ENCODE measurements at regions not wholly inside any gene's neighbourhood (a gene's known extent, or its start where the extent isn't known, plus 50 kb on each side); places are given as distances from the start of the nearest gene placed in this dataset.

DNA sequence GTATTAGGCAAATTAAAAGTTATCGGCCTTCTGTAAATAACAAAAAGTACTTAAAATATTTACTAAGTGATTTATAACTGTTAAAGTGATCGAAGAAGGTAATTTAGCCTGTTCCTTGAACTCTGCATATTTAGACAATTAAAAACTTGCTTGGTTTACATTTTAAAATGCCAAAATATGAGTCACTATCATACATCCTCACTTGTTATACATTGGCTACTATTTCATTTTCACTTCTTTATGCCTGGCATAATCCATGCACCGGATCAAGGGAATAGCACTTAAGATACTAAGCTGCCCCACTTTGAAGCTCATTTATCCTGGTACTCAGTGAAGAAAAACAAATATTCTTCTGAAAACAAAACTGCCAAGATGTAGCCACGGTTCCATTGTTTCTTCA is 344.6 kb downstream of the UBE3D start (continued):
- no peak for TF ChIP-seq ZNF561 (tag by site-specific recombination; IDR thresholded peaks at IDR 0.05; ENCODE audit: borderline replicate concordance)
- TF ChIP-seq KLF7 (tag by site-specific recombination; IDR thresholded peaks at IDR 0.05; ENCODE audit: borderline replicate concordance), result no peak
- TF ChIP-seq ZNF138 (tag by site-specific recombination; IDR thresholded peaks at IDR 0.05; ENCODE audit: borderline replicate concordance), result no peak

DNA sequence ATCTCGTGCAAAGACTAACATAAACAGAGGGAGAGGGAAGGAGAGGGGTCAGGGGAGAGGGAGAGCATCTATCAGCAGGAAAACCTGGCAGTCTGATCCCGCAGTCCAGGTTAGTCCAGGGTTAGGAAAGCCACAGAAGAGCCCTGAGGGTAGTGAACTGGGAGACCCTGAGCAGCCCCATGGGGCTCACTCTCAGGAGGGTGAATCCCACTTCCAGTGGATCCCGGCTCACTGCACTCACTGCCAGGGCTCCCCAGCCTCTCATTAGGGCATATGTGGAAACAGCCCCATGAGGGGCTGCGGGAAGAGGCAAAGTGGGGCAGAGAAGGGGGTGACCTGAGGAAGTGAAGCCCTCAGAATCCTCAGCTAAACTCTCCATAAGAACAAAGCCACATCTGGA is 329.9 kb downstream of the UBE3D start:
- Histone ChIP-seq H3K36me3 (ENCODE audit: control insufficient read depth in 2 of 2, insufficient read depth in 1 of 2, low read length in 2 of 2) (no peaks in the 10 kb centered on the region), H3K9me3 (ENCODE audit: control insufficient read depth, insufficient read depth, low read depth, low read length) (no peaks in the 10 kb centered on the region), H3K4me1 (ENCODE audit: control insufficient read depth, insufficient read depth, low read length) (peaks cover 9% of the 10 kb centered on the region; the same call in 1 of the 2 replicates), H3K27ac (ENCODE audit: extremely low read depth, low read depth, low read length) (no peak overlapping the region), H3K4me3 (ENCODE audit: low read depth, low read length) (no peak overlapping the region)
- TF ChIP-seq ZNF768 (tag by site-specific recombination; IDR thresholded peaks at IDR 0.05), result no peak
- ChIA-PET POLR2A (no interaction called here), CTCF (no interaction called here)

DNA sequence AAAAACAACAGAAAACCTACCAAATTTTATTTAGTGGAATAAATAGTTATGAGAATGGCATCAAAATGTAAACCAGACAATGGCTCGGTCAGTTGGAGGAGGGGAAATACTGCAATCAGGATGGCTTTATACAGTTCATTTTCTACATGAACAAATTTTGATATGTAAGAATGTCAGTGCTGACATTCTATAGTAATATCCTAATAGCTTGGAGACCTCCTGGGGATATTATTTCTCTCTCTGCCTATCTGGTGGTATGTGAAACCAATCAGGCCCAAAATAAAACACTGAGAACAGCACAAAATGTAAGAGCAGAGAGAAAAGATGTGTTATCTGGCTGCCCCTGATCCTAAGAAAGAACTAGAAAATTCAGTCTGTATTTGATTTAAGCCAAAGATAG is 327.7 kb downstream of the UBE3D start:
- Histone ChIP-seq H3K4me1 (ENCODE audit: control insufficient read depth, insufficient read depth, low read length) (peaks cover 11% of the 10 kb centered on the region), H3K9me3 (ENCODE audit: control insufficient read depth, insufficient read depth, low read depth, low read length) (no peaks in the 10 kb centered on the region), H3K4me3 (ENCODE audit: low read depth, low read length) (no peak overlapping the region), H3K27ac (ENCODE audit: extremely low read depth, low read depth, low read length) (no peak overlapping the region), H3K36me3 (ENCODE audit: control insufficient read depth in 2 of 2, insufficient read depth in 1 of 2, low read length in 2 of 2) (no peaks in the 10 kb centered on the region)
- ChIA-PET CTCF (interaction anchor here (0.6 to 1.2 kb wide), 4 partner anchors 23 to 317 kb away, joined by 3 to 4 read pairs (median 3); no protein-coding TSS in a partner anchor), POLR2A (no interaction called here)
- no peak for TF ChIP-seq SP3 (tag by site-specific recombination; IDR thresholded peaks at IDR 0.05)
- no peak for TF ChIP-seq ZIC2 (tag by site-specific recombination; IDR thresholded peaks at IDR 0.05)

DNA sequence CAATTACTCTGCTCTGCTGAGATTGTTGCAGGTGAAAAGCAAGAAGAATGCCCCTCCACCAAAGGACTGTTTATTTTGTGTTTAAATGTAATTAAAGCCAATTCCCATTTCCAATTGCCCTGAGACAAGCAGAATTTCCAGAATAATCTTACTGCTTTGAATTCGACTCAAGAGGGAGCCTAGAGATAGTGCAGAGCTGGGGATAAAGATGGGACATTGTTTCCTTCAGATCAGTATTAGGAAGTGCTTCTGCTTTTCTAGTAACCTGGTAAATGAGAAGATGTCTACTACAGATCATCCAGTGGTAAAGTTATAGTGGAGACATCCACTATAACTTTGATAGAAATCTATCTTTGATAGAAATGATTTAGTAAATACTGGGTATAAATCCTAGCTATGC is 326.9 kb downstream of the UBE3D start:
- no peak for TF ChIP-seq ZIC2 (tag by site-specific recombination; IDR thresholded peaks at IDR 0.05)
- TF ChIP-seq ZNF48 (tag by site-specific recombination; IDR thresholded peaks at IDR 0.05), result no peak
- CTCF ChIA-PET, result interaction anchor here (0.6 to 1.2 kb wide), 4 partner anchors 22 to 368 kb away, joined by 3 to 4 read pairs (median 4); no protein-coding TSS in a partner anchor
- Histone ChIP-seq H3K36me3 (ENCODE audit: control insufficient read depth in 2 of 2, insufficient read depth in 1 of 2, low read length in 2 of 2) (no peaks in the 10 kb centered on the region), H3K27ac (ENCODE audit: extremely low read depth, low read depth, low read length) (no peak overlapping the region), H3K4me1 (ENCODE audit: control insufficient read depth, insufficient read depth, low read length) (peaks cover 11% of the 10 kb centered on the region), H3K4me3 (ENCODE audit: low read depth, low read length) (no peak overlapping the region), H3K9me3 (ENCODE audit: control insufficient read depth, insufficient read depth, low read depth, low read length) (no peaks in the 10 kb centered on the region)
- POLR2A ChIA-PET, result no interaction called here

DNA sequence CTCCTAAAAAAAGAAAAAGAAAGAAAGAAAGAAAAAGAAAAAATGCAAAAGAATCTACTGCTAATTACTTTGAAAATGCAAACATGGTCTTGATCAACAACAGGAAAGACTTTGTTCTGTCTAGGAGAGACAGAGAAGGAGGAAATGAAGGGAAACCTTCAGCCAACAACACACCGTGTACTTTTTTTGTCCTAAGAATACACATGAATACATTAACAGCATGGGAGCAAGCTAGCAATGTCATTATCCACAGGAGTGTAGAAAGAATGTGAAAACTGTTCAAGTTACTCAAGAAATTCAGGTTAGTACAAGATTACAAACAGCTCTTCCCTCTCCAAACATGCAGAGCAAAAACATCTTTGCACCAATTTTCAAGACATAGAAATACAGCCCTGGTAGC is 326.3 kb downstream of the UBE3D start:
- Histone ChIP-seq H3K4me3 (ENCODE audit: low read depth, low read length) (no peak overlapping the region), H3K27ac (ENCODE audit: extremely low read depth, low read depth, low read length) (no peak overlapping the region), H3K36me3 (ENCODE audit: control insufficient read depth in 2 of 2, insufficient read depth in 1 of 2, low read length in 2 of 2) (no peaks in the 10 kb centered on the region), H3K4me1 (ENCODE audit: control insufficient read depth, insufficient read depth, low read length) (peaks cover 11% of the 10 kb centered on the region), H3K9me3 (ENCODE audit: control insufficient read depth, insufficient read depth, low read depth, low read length) (no peaks in the 10 kb centered on the region)
- CTCF ChIA-PET, result interaction anchor here (0.6 kb wide), 1 partner anchor 368 kb away, joined by 4 read pairs; no protein-coding TSS in a partner anchor
- POLR2A ChIA-PET, result no interaction called here
- TF ChIP-seq ZFHX2 (tag by site-specific recombination; conservative IDR thresholded peaks at IDR 0.05), result no peak
- TF ChIP-seq, protein P1, sequence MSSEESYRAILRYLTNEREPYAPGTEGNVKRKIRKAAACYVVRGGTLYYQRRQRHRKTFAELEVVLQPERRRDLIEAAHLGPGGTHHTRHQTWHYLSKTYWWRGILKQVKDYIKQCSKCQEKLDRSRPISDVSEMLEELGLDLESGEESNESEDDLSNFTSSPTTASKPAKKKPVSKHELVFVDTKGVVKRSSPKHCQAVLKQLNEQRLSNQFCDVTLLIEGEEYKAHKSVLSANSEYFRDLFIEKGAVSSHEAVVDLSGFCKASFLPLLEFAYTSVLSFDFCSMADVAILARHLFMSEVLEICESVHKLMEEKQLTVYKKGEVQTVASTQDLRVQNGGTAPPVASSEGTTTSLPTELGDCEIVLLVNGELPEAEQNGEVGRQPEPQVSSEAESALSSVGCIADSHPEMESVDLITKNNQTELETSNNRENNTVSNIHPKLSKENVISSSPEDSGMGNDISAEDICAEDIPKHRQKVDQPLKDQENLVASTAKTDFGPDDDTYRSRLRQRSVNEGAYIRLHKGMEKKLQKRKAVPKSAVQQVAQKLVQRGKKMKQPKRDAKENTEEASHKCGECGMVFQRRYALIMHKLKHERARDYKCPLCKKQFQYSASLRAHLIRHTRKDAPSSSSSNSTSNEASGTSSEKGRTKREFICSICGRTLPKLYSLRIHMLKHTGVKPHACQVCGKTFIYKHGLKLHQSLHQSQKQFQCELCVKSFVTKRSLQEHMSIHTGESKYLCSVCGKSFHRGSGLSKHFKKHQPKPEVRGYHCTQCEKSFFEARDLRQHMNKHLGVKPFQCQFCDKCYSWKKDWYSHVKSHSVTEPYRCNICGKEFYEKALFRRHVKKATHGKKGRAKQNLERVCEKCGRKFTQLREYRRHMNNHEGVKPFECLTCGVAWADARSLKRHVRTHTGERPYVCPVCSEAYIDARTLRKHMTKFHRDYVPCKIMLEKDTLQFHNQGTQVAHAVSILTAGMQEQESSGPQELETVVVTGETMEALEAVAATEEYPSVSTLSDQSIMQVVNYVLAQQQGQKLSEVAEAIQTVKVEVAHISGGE (tag by site-specific recombination; conservative IDR thresholded peaks at IDR 0.05; ENCODE audit: low read depth), result no peak
- no peak for TF ChIP-seq ZNF707 (tag by site-specific recombination; IDR thresholded peaks at IDR 0.05)
- TF ChIP-seq, protein P2, sequence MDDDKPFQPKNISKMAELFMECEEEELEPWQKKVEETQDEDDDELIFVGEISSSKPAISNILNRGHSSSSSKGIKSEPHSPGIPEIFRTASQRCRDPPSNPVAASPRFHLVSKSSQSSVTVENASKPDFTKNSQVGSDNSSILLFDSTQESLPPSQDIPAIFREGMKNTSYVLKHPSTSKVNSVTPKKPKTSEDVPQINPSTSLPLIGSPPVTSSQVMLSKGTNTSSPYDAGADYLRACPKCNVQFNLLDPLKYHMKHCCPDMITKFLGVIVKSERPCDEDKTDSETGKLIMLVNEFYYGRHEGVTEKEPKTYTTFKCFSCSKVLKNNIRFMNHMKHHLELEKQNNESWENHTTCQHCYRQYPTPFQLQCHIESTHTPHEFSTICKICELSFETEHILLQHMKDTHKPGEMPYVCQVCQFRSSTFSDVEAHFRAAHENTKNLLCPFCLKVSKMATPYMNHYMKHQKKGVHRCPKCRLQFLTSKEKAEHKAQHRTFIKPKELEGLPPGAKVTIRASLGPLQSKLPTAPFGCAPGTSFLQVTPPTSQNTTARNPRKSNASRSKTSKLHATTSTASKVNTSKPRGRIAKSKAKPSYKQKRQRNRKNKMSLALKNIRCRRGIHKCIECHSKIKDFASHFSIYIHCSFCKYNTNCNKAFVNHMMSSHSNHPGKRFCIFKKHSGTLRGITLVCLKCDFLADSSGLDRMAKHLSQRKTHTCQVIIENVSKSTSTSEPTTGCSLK (tag by site-specific recombination; IDR thresholded peaks at IDR 0.05), result no peak
- TF ChIP-seq, protein P3, sequence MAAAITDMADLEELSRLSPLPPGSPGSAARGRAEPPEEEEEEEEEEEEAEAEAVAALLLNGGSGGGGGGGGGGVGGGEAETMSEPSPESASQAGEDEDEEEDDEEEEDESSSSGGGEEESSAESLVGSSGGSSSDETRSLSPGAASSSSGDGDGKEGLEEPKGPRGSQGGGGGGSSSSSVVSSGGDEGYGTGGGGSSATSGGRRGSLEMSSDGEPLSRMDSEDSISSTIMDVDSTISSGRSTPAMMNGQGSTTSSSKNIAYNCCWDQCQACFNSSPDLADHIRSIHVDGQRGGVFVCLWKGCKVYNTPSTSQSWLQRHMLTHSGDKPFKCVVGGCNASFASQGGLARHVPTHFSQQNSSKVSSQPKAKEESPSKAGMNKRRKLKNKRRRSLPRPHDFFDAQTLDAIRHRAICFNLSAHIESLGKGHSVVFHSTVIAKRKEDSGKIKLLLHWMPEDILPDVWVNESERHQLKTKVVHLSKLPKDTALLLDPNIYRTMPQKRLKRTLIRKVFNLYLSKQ (tag by site-specific recombination; IDR thresholded peaks at IDR 0.05; ENCODE audit: borderline replicate concordance), result no peak
- no peak for TF ChIP-seq GLI4 (tag by site-specific recombination; IDR thresholded peaks at IDR 0.05)
- TF ChIP-seq ZNF777 (tag by site-specific recombination; IDR thresholded peaks at IDR 0.05; ENCODE audit: borderline replicate concordance), result no peak
- TF ChIP-seq KLF7 (tag by site-specific recombination; IDR thresholded peaks at IDR 0.05; ENCODE audit: borderline replicate concordance), result no peak
- TF ChIP-seq, protein P4, sequence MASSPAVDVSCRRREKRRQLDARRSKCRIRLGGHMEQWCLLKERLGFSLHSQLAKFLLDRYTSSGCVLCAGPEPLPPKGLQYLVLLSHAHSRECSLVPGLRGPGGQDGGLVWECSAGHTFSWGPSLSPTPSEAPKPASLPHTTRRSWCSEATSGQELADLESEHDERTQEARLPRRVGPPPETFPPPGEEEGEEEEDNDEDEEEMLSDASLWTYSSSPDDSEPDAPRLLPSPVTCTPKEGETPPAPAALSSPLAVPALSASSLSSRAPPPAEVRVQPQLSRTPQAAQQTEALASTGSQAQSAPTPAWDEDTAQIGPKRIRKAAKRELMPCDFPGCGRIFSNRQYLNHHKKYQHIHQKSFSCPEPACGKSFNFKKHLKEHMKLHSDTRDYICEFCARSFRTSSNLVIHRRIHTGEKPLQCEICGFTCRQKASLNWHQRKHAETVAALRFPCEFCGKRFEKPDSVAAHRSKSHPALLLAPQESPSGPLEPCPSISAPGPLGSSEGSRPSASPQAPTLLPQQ (tag by site-specific recombination; IDR thresholded peaks at IDR 0.05), result no peak

Measured in HEK293 (cell line).